HG03097 (cell line): ENCODE measurements at regions not wholly inside any gene's neighbourhood (a gene's known extent, or its start where the extent isn't known, plus 50 kb on each side); places are given as distances from the start of the nearest gene placed in this dataset.
"Not testable (repeated sequence)": the region's sequence is repeated elsewhere in the genome, so short reads cannot be mapped to it uniquely, and the experiment has no call there.

Experiments used
- ATAC-seq: cut with Tn5 transposase; IDR thresholded peaks from one replicate; pipeline ENCODE4 v1.9.1; 2021; ENCODE audit not compliant: unreplicated experiment, low FRiP score

DNA sequence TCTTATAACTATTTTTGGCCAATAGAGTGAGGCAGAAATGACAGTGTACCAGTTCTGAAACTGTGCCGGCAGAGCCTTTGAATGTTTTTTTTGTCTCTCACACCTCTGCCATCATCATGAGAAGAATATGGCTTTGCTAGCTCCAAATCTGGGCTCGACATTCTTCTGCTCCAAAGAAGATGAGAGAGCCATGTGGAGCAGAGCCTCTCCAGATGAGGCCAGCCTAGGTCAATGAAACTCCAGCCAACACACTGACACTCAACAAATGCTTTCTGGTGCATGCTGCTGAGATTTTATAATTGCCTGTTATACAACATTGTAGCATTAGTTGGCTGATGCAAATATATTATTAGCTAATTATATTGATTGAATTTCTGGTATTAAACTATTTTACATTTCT is 154.7 kb downstream of the SLC38A4 start:
- no peak for ATAC-seq

DNA sequence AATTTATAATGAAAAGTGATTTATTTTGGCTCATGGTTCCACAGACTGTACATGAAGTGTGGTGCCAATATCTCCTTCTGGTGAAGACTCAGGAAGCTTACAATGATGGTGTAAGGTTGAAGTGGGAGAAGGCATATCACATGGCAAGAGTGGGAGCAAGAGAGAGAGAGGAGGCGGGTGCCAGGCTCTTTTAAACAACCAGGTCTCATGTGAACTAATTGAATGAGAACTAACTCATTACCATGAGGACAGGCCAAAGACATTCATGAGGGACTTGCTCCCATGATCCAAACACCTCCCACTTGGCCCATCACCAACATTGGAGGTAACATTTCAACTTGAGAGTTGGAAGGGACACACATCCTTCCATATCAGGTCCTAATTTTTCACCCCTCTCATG is 155.2 kb downstream of the SLC38A4 start:
- no peak for ATAC-seq

DNA sequence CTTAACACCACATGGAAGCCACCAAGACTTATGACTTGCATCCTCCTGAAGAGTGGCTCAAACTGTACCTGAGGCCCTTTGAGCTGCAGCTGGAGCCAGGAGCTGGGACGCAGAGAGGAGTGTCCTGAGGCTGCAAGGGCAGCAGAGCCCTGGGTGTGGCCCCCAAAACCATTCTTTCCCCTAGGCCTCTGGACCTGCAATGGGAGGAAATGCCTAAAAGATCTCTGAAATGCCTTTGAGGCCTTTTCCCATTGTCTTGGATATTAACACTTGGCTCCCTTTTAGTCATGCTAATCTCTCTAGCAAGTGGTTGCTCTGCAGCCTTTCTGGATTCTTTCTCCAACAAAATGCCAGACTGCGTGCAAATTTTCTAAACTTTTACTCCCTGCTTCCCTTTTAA is 156.1 kb downstream of the SLC38A4 start:
- no peak for ATAC-seq

DNA sequence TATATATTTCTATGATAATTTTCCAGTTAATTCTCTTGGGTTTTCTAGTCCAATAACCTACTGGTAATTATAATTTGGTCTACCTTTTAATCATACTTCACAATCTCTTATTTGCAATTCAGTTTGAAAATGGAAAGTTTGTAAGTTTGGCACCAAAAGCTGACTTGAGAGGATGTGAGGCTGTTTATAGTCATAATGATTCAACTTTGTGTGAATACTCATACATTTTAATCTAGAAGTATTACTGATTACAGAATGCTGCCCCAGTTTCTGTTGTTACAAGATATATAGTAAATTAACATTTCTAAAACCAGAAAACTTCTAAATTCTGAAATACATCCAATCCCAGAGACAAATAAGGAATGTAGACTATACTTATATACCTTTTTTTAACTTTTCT is 158.2 kb downstream of the SLC38A4 start:
- ATAC-seq, result no peak

DNA sequence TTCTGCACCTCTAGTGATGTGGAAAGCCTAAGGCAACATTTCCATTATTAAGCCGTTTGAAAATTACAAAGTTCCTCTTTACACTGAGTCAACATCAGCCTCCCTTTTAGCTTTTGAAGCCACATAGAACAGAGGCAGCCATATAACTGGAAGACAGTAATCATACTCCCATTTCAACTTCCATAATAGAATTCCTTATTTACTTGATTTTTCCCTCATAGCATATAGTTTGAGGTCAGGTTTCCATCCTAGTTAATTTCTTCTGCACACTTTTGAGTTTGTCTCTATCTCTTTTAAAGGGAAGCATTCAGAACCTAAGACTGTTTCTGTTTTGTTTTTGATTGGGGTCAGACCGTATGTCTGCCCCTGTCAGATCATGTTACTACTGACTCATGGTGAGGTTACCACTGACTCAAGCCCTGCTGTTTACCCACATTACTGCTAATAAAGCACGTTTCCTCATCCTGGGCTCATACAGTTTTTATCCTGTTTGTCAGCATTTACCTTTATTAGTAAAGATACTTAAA is 161.0 kb downstream of the SLC38A4 start:
- ATAC-seq, result peak; percentile 62

DNA sequence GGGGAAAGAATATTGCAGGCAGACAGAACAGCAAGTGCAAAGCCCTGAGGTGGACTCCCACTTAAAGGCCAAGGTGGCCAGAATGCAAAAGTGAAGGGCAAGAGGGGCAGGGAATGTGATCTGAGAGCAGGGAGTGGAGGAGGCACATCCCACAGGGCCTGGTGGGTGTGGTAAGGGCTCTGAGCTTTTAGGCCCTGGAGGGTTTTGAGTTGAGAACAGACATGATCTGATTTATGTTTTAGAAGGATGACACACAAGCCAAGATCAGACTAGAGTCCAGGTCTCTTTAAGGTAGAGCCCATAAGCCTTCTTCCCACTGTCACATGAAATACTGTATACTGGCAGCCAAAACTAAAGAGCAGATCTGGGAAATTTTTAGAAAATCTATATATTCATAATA is 162.5 kb downstream of the SLC38A4 start:
- no peak for ATAC-seq

DNA sequence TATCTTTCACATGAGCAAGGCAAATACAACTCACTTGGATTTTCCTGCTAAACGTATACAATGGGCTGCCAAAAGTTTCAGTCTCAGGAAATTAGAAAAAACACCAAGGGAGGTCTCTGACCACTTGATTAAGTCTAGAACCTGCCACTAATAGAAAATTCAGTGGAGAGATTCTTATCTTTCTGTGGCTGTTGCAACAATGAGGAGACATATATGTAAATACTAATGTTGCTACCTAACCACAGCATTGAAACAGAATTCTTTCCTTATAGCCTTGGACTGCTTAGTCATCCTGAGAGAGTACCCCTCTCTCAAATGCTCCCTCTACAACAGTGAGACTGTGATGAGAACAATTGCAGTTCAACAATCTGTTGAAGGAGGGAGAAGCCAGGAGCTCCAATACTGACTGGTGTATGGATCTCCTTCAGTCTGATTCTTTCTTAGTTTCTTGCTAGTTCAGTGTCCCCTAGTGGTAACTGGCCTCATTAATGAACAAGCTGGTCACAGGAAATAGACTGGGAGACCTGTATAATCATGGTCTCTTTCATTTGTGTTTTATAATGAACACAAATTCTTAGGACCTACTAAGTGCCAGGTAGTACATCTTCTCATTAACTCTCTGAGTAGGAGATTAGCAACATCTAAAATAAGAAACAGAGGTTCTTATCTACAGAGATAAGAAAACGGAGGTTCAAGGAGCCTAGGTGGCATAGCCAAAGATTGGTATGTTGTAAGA is 164.5 kb downstream of the SLC38A4 start:
- peak; percentile 67 for ATAC-seq

DNA sequence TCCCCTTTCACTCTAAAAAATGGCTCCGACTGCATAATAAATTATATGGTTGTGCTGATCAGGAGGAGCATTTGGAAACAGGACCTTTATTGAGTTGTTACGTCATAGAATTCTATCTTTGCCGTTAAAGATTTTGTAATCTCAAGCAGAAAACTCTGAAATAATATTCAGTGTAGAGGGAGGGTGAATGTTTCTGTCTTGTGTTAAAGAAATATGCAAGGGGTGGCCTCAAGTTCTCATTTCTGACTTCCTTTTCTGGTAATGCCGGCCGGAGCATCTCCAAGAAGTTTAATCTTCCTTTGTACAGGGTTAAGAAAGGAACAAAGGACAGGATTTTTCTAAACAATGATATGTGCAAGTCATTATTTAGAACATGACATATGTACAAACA is 165.1 kb downstream of the SLC38A4 start:
- ATAC-seq, result no peak

DNA sequence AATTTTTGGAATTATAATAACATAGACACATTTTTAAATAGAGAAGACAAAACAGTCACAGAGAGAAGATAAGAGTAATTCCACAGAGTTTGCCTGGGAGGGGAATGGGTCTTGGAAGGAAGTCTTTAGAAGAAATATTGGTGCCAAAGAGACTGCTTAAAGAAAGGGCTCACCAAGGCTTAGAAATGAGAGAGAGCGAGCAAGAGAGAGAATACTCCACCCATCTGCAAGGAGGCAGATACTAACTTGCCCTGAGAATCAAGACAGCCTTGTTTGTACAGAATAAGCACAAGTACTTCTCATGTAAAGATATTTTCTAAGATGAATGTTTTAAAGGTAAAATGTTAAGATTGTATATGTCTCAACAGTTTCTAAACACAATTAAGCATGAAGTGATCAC is 165.5 kb downstream of the SLC38A4 start:
- ATAC-seq, result no peak

DNA sequence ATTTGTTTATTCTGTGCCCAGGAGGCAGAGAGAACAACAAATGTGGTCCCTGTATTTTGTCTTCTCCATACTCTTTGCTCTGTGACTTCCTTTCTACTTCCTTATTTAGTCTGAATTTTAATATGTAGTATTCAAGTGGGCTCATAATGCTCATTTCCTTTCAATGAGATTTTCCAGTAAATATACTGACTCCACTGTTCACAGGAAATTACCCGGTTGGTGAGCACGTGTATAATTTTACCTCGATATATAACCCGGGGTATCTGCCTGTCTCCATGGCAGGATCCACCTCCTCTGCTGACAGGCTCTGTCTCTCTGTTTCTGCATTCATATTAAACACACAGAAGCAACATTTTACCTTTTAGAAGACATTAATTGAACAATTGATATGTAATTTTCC is 166.0 kb downstream of the SLC38A4 start:
- ATAC-seq, result no peak

DNA sequence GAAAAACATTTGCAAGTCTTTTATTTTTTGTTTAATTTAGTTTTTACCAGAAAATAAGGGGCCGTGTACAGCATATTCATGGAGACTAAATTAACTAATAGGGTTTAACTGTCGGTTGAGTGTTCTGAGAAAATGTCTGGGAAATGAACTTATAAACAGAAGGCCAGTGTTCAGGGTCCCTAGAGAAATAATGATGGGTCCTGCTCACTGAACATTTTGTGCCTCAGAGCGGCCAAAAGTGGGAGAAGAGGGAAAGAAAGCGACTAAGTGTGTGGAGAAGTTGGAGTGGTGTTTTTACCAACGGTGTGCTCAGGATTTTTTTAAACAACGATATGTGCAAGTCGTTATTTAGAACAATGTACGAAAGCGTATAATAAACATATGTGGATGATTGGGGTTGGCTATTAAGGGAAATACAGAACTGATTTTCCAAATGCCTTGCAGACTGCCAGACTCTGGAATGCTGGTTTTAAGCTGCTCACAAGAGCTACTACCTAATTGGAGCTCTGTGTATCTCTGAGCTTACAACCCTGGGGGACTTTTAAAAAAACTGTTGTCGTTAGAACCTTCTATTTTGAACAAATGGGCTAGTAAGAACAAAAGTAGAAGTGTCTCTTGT is 166.7 kb downstream of the SLC38A4 start:
- ATAC-seq, result no peak

DNA sequence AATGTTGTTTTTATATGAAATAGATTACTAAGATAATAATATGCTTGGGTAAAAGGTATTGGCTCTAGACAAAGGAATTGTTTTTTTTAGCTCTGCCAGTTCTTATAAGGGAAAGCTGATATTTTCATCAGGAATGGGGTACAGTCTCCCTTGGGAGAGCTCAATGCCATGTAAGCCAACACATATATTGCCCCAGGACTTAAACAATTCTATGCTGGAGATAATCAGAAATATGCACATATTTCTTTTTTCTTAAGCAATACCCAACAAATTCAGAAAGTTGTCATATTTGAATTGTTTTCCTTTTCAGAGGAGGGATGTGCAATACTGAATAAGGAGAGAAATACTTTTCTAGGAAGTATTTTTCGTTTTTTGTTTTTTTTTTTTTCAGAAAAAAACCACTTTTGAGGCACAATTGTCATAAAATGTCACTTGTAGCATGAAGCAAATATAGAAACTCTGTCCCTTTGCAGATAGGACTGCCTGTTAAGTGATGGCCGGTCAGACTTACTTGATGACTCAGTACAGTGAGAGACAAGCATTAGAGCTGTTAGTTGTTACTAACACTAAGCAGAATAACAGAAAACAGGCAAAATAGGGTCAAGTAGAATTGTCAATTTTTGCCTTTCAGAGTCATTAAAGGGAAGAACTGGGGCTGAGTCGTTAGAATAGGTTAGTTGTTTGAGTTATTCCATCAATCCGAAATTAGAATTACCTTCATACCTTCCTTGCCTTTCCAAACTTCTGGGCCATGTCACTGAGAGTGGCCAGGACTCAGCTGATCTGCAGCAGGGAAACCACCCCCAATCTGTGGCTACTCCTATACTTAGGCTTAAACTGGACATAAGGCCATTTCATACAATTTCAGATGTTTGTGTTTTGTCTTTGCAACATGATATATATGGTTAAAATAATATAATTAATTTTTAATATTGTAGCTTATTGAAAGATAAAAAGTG is 168.1 kb downstream of the SLC38A4 start:
- no peak for ATAC-seq

DNA sequence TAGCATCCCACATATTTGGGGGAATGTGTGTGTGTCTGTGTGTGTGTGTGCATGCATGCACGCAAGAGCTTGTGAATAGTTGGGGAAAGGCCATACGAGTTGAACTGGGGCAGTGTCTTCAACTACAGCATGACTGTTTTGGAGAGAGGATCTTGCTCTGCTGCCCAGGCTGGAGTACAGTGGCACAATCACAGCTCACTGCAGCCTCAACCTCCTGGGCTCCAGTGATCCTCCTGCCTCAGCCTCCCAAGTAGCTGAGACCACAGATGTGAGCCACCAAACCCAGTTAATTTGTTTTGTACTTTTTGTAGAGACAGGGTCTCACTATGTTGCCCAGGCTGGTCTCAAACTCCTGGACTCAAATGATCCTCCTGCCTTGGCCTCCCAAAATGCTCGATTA is 169.8 kb downstream of the SLC38A4 start:
- not testable (repeated sequence) for ATAC-seq

DNA sequence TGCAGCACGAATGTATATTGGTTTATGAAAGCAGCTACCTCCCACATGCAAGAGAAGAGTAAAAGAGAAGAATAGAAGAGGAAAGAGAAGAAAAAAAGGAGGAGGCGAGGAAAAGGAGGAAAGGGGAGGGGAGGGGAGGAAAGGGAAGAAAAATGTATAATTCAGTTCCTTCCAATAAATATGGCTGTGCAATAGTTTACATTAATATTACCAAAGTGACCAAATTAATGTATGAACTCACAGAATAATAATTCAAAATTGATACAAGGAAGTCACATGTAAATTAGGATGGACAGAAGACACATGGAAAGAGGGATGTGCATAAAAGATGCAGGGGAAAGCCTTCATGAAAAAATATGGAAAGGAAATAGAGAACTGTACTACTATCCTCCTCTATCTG is 172.5 kb downstream of the SLC38A4 start:
- no peak for ATAC-seq

DNA sequence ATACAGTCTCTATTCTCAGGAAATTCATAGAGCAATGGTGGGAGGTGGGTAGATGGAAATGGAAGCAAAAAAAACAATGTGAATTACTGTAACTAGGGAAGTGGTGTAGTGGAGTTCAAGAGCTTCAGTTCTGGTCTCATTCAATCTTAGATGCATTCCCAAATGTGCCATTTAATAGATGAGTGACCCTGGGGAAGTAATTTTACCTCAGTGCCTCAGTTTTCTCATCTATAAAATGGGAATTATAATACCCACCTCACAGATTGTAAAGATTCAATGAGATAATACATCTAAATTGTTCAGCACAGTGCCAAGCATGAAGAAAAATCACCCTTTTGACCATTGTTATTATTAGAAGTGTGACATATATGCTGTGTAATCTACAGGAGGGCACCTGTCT is 173.1 kb downstream of the SLC38A4 start:
- ATAC-seq, result no peak

DNA sequence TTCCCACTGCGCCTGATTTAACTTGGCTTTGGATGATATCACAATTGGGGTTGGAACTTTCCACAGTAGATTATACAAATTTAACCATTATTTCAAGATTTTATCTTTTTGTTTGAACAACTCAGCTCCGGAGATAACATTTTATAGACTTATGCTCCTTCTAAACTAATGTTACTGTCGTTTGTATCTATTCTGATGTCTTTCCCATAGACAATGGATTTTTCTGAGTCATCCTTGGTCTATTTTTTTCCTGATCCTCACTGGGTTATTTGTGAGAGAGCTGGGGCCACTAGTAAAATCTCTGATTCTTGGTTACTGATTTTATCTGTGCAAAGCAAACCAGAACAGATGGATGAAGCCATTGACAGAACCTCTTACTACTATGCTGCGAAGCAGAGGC is 175.1 kb downstream of the SLC38A4 start:
- ATAC-seq, result no peak

DNA sequence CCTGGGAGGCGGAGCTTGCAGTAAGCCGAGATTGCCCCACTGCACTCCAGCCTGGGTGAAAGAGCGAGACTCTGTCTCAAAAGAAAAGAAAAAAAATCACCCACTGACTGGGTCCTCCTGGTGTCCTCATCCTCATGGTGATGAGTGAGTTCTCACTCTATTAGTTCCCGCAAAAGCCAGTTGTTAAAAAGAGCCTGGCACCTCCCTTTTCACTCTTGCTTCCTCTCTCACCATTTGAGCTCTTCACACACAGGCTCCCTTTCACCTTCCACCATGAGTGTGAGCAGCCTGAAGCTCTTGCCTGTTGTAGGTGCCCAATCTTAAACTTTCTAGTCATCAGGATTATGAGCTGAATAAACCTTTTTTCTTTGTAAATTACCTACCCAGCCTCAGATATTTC is 176.4 kb downstream of the SLC38A4 start:
- ATAC-seq, result no peak

DNA sequence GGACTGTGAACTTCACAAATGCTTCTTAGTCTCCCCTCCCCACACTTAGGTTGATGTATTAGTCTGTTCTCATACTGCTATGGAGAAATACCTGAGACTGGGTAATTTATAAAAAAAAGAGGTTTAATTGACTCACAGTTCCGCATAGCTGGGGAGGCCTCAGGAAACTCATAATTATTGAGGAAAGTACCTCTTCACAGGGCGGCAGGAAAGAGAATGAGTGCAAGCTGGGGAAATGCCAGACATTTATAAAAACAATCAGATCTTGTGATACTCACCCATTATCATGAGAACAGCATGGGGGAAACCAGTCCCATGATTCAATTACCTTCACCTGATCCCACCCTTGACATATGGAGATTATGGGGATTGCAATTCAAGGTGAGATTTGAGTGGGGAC is 178.8 kb downstream of the SLC38A4 start:
- no peak for ATAC-seq

DNA sequence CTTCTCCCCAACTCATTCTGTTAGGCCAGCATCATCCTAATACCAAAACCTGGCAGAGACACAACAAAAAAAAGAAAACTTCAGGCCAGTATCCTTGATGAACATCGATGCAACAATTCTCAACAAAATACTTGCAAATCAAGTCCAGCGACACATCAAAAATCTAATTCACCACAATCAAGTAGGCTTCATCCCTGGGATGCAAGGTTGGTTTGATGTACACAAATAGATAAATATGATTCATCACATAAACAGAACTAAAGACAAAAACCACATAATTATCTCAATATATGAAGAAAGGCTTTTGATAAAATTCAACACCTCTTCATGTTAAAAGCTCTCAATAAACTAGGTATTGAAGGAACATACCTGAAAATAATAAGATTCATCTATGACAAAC is 184.1 kb downstream of the SLC38A4 start:
- not testable (repeated sequence) for ATAC-seq

DNA sequence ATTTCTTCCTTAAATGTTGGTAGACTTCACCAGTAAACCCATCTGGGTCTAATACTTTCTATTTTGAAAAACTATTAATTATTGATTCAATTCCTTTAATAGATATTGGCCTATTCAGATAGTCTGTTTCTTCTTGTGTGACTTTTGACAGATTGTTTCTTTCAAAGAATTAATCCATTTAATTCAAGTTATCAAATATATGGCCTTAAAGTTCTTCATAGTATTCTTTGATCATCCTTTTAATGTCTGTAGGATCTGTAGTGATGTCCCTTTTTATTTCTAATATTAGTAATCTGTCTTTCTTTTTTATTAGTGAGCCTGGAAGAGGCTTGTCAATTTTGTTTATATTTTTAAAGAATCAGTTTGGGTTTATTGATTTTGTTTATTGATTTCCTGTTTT is 190.0 kb downstream of the SLC38A4 start:
- no peak for ATAC-seq
